T-helper 2 cell (primary cell): ENCODE measurements at regions not wholly inside any gene's neighbourhood (a gene's known extent, or its start where the extent isn't known, plus 50 kb on each side); places are given as distances from the start of the nearest gene placed in this dataset.

Experiments used
- DNase-seq, 5 experiments: peaks; one replicate each; pipeline versions ENCODE4 v3.0.0 to v3.0.0-alpha.2; 2012 to 2022

- DNase-seq: no peak
Measured at GRCh38 chr21:39105341-39105765, 77.9 kb downstream of the PSMG1 start.

GRCh38 chr21:39104911-39105310 is 78.3 kb downstream of the PSMG1 start:
- DNase-seq: no peak

- DNase-seq: no peak
Measured at GRCh38 chr21:39103689-39104088, 79.6 kb downstream of the PSMG1 start.

- DNase-seq: peak in 1 of 5 experiments; percentile 30
Measured at GRCh38 chr21:39099859-39100258, 83.4 kb downstream of the PSMG1 start.

- DNase-seq: no peak
Measured at GRCh38 chr21:39098696-39099200, 84.5 kb downstream of the PSMG1 start.

- no peak for DNase-seq
Measured at GRCh38 chr21:39097981-39098380, 85.3 kb downstream of the PSMG1 start.

GRCh38 chr21:39097335-39097861 is 85.9 kb downstream of the PSMG1 start:
- DNase-seq: no peak

- DNase-seq: no peak
Measured at GRCh38 chr21:39096754-39097153, 86.5 kb downstream of the PSMG1 start.

GRCh38 chr21:39095681-39096080 is 87.6 kb downstream of the PSMG1 start:
- no peak for DNase-seq

- DNase-seq: no peak
Measured at GRCh38 chr21:39094847-39095579, 88.2 kb downstream of the PSMG1 start.

- no peak for DNase-seq
Measured at GRCh38 chr21:39094087-39094780, 89.0 kb downstream of the PSMG1 start.

GRCh38 chr21:39093526-39093925 is 89.7 kb downstream of the PSMG1 start:
- no peak for DNase-seq

GRCh38 chr21:39088831-39089380 is 94.3 kb downstream of the PSMG1 start:
- DNase-seq: peak in 1 of 5 experiments; percentile 11

- DNase-seq: no peak
Measured at GRCh38 chr21:39088031-39088370, 95.2 kb downstream of the PSMG1 start.

GRCh38 chr21:39087238-39088030 is 95.8 kb downstream of the PSMG1 start:
- no peak for DNase-seq

- no peak for DNase-seq
Measured at GRCh38 chr21:39086547-39086946, 96.7 kb downstream of the PSMG1 start.

GRCh38 chr21:39085843-39086405 is 97.3 kb downstream of the PSMG1 start:
- DNase-seq: no peak

- no peak for DNase-seq
Measured at GRCh38 chr21:39084979-39085729, 98.1 kb downstream of the PSMG1 start.

- DNase-seq: no peak
Measured at GRCh38 chr21:39084073-39084472, 99.2 kb downstream of the PSMG1 start.

GRCh38 chr21:39083377-39084008 is 99.8 kb downstream of the PSMG1 start:
- DNase-seq: no peak
